Small intestine (tissue), 7 donors: ENCODE measurements at regions not wholly inside any gene's neighbourhood (a gene's known extent, or its start where the extent isn't known, plus 50 kb on each side); places are given as distances from the start of the nearest gene placed in this dataset.

Experiments
- DNase-seq, 2 donors: peaks; one replicate each; pipeline versions ENCODE4 v3.0.0 to v3.0.0-alpha.2; 2013
- FAIRE-seq: peaks from 2 replicates; lab custom pipeline; 2012; peaks lifted over from hg19 to GRCh38; lab: Jason Lieb, UNC
- H3K27ac ChIP-seq, 3 donors: one replicate each; pipeline ENCODE4 v1.5.1; 2013; ENCODE audit warnings: low read length in 2 of 3, mild to moderate bottlenecking in 2 of 3, control low read depth in 1 of 3, inconsistent platforms in 1 of 3, low read depth in 1 of 3, moderate library complexity in 1 of 3
- H3K27me3 ChIP-seq, 3 donors: one replicate each; pipeline ENCODE4 v1.6.1; 2013; ENCODE audit warnings: low read length in 3 of 3, inconsistent platforms in 1 of 3; ENCODE audit not compliant: control insufficient read depth in 3 of 3, insufficient read depth in 3 of 3
- H3K36me3 ChIP-seq, 3 donors: one replicate each; pipeline ENCODE4 v1.6.1; 2013; ENCODE audit warnings: low read length in 3 of 3, inconsistent platforms in 1 of 3, low read depth in 1 of 3, mild to moderate bottlenecking in 1 of 3, moderate library complexity in 1 of 3; ENCODE audit not compliant: control insufficient read depth in 3 of 3, insufficient read depth in 2 of 3
- H3K4me1 ChIP-seq, 3 donors: one replicate each; pipeline ENCODE4 v1.6.1; 2013; ENCODE audit warnings: low read length in 2 of 3, inconsistent platforms in 1 of 3, low read depth in 1 of 3, mild to moderate bottlenecking in 1 of 3, moderate library complexity in 1 of 3; ENCODE audit not compliant: control insufficient read depth in 3 of 3, insufficient read depth in 2 of 3
- H3K4me3 ChIP-seq, 3 donors: one replicate each; pipeline ENCODE4 v1.5.1; 2013; ENCODE audit warnings: low read length in 3 of 3, control low read depth in 1 of 3, inconsistent platforms in 1 of 3, low read depth in 1 of 3, mild to moderate bottlenecking in 1 of 3, moderate library complexity in 1 of 3
- H3K9me3 ChIP-seq, 2 donors: one replicate each; pipeline ENCODE4 v1.6.1; 2013; ENCODE audit warnings: low read depth in 1 of 2, low read length in 1 of 2; ENCODE audit not compliant: control insufficient read depth in 2 of 2, insufficient read depth in 1 of 2
- WGBS, 3 donors: extraction: QIAGEN DNeasy Blood & Tissue Kit; methylation state at CpG; one replicate each; pipeline ENCODE4 v1.1.7; 2013; 5-methylcytosine and 5-hydroxymethylcytosine counted together
- donor health status: healthy with polysubstance abuse.
- donor health status: control.
- donor health status: control.
- donor health status: Bipolar disorder and iron deficiency.
- donor health status: healthy.

DNA sequence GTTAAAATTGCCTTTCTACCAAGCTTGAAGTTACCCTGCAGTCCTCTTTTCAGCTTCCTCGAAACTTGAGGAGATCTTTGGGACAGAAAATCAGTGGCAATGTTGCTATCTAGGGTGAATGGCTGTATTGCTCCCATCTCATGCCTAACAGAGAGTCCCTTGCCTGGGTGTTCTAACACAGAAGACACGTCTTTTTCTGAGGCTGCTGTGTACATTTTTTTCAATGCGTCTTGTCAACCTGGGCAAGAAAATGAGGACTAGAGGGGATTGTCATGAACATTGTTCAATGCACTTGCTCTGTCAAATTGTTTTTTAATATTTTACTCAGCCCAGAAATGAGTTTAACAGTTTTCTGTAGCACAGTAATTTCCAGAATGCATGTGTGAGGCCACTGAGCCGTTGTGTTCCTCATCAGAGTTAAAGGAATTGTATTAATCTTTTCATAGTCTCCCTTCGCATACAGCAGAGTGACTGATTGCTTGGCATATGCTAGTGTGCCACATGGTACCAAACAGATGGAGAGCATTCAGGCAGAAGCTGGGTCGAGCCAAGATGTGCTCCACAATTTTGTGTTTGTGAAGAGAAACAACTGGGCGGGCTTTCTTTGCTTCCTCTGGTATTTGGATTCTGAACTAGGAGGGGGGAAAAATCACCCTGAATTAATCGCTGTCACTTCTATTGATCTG is 86.0 kb downstream of the CASP12 start:
- no peaks in the 10 kb centered on the region for H3K27me3 ChIP-seq
- H3K27ac ChIP-seq, result no peak overlapping the region
- H3K36me3 ChIP-seq, result no peaks in the 10 kb centered on the region
- no peak overlapping the region for H3K4me3 ChIP-seq
- 77 to 78% (median 77%) methylated on average over 8 of the region's 8 CpGs for WGBS, 3 donors
- no peaks in the 10 kb centered on the region for H3K9me3 ChIP-seq
- DNase-seq (no peak), FAIRE-seq (no peak)
- H3K4me1 ChIP-seq, result no peaks in the 10 kb centered on the region

DNA sequence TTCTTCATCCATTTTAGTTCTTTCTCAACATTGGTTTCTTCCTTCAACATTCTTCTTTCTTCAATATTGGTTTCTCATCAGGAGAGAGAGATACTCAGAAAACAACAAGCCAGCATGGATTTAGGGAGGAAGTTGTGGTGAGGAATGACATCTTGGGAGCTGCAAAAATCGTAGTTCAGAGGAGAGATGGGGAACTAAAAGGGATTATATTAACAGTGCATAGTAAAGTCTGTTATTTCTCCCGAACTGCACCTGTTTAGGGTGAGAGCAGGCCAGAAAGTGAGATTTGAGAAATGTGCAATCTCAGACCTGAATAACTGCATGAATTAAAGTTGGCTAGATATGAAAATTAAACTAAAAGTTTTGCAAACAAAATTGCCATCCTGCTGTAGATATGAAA is 94.5 kb downstream of the CASP12 start:
- FAIRE-seq, result no peak

DNA sequence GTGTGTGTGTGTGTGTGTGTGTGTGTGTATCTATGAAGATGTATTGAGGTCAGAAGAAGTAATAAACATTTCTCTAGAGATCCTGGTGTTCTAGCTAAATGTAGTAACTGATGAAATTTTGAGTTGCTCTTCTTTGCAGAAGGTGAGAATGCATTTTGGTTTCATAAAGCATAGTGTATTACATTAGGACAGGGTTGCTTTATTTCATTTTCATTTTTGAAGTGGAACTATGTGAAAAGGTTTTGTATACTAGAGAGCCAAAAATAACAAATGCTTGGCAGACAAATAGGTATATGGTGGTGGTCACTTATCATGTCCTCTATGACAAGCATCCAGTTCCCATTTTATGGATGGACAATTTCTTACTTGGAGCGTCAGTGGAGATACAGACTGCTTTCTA is 99.0 kb downstream of the CASP12 start:
- no peak for FAIRE-seq
- WGBS, 3 donors, result 87 to 95% (median 88%) methylated on average over 1 of the region's 1 CpG

More for the DNA sequence above, 94.5 kb downstream of the CASP12 start:
- H3K27me3 ChIP-seq, result no peaks in the 10 kb centered on the region
- H3K27ac ChIP-seq, result no peak overlapping the region
- no peaks in the 10 kb centered on the region for H3K9me3 ChIP-seq
- WGBS, 3 donors, result 70 to 75% (median 71%) methylated on average over 2 of the region's 2 CpGs
- DNase-seq, result no peak
- no peaks in the 10 kb centered on the region for H3K36me3 ChIP-seq
- no peak overlapping the region for H3K4me3 ChIP-seq
- peaks cover 0 to 4% (median 0%) of the 10 kb centered on the region in 3 donors for H3K4me1 ChIP-seq

DNA sequence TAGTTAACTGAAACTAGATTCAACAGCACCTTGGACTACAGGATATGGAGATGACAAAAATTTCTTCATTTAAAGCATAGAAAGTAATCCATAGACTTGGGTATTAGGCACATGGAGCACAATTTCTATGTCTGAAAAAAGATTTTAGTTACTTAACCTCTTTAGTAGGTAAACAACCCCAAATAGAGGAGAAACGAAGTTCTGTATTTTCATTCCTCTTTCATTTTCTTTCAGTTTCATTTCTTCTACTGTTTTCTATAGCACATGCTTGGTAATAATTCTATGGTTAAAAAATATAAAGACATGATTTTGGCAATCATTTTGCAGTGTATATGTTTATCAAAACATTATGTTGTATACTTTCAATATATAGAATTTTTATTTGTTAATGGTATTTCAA is 99.5 kb downstream of the CASP12 start:
- WGBS, 3 donors, result 7 to 15% (median 14%) methylated on average over 1 of the region's 1 CpG
- H3K4me3 ChIP-seq, result no peak overlapping the region
- H3K27ac ChIP-seq, result no peak overlapping the region
- DNase-seq (peak in 1 of 2 donors; percentile 5), FAIRE-seq (peak; percentile 75)
- H3K9me3 ChIP-seq, result peaks cover 0 to 3% of the 10 kb centered on the region in 2 donors
- H3K27me3 ChIP-seq, result no peaks in the 10 kb centered on the region
- H3K4me1 ChIP-seq, result peaks cover 0 to 4% (median 0%) of the 10 kb centered on the region in 3 donors
- no peaks in the 10 kb centered on the region for H3K36me3 ChIP-seq

More for the DNA sequence above, 99.0 kb downstream of the CASP12 start:
- peak in 1 of 2 donors; percentile 2 for DNase-seq
- no peak overlapping the region for H3K4me3 ChIP-seq
- H3K9me3 ChIP-seq, result peaks cover 0 to 3% of the 10 kb centered on the region in 2 donors
- H3K27ac ChIP-seq, result peak overlapping the region in 1 of 3 donors; percentile 65
- peaks cover 0 to 4% (median 0%) of the 10 kb centered on the region in 3 donors for H3K4me1 ChIP-seq
- no peaks in the 10 kb centered on the region for H3K27me3 ChIP-seq
- no peaks in the 10 kb centered on the region for H3K36me3 ChIP-seq

DNA sequence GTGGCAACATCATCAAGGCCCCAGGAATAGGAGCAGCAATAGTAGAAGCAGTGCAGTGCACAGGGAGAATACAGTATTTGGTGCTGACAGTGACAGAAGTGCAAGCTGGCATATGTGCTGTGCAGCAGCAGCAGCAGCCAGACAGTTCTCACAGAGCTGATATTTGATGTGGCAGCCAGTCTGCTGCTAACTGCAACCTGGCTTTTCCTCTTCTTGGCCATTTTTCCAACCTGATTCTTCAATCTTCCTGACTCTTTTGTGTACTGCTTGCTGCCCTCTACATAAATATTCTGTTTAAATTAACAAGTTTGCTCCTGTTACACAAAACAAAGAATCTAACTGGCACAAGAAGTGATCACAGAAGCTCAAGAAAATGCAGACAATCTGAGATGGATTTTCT is 102.0 kb downstream of the CASP12 start:
- Histone ChIP-seq H3K9me3 (peaks cover 0 to 3% of the 10 kb centered on the region in 2 donors), H3K4me3 (no peak overlapping the region), H3K27ac (no peak overlapping the region), H3K4me1 (peaks cover 0 to 4% (median 0%) of the 10 kb centered on the region in 3 donors), H3K27me3 (no peaks in the 10 kb centered on the region), H3K36me3 (no peaks in the 10 kb centered on the region)
- no peak for FAIRE-seq
- no peak for DNase-seq

DNA sequence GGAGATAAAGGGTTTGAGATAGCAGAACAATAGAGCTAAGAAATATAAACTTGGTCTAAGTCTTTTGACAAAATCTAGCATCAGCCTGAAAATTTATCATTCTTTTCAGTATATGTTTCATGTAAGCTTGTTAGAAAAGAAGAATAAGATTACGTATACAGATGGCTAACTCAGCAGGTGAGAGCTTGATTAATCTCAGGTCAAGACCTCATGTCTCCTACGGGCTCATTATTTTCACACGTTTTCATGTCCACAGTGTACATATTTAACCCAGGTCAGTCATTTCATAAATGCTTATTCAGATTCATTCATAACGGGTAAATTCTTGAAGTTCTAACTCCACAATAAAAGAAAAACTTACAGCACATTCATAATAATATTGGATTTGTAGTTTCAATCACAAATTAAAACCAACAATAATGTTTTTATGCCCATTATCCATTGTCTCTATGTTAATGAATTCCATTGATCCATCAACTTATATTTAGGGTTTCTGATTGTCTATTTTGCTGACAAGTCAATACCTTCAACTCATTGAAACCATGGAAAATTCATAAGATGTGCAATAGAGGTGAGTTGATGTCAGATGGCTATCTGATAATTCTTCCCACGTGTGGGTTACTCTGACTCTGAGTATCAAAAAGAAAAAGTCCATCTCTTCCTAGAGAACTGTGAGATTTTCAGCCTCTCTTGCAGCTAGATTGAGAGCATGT is 102.6 kb downstream of the CASP12 start:
- Histone ChIP-seq H3K36me3 (no peaks in the 10 kb centered on the region), H3K27me3 (no peaks in the 10 kb centered on the region), H3K27ac (no peak overlapping the region), H3K9me3 (peaks cover 0 to 3% of the 10 kb centered on the region in 2 donors), H3K4me1 (peaks cover 0 to 4% (median 0%) of the 10 kb centered on the region in 3 donors), H3K4me3 (no peak overlapping the region)
- FAIRE-seq, result no peak
- no peak for DNase-seq
- 91 to 94% (median 93%) methylated on average over 5 of the region's 5 CpGs for WGBS, 3 donors

DNA sequence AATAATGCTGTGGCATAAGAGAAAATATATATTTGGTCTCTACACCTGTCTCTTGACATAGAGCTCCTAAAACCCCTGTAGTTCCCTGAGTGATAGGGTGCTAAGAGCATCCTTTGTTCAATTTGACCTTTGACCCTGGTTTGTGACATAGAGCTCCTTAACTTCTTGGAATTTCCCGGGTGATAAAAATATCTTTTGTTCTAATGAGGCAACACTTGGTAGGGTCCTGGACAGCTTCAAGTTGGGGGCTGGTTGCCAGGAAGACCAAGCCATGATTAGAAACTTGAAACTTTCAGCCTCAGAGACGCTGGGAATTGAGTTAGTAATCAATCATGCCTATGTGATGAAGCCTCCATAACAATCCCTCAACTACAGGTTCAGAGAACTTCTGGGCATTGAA is 105.4 kb downstream of the CASP12 start:
- H3K4me3 ChIP-seq, result no peak overlapping the region
- FAIRE-seq (no peak), DNase-seq (no peak)
- no peaks in the 10 kb centered on the region for H3K27me3 ChIP-seq
- no peak overlapping the region for H3K27ac ChIP-seq
- WGBS, 3 donors, result 18 to 52% (median 35%) methylated on average over 2 of the region's 2 CpGs
- H3K36me3 ChIP-seq, result no peaks in the 10 kb centered on the region
- H3K4me1 ChIP-seq, result no peaks in the 10 kb centered on the region
- H3K9me3 ChIP-seq, result peaks cover 0 to 3% of the 10 kb centered on the region in 2 donors

DNA sequence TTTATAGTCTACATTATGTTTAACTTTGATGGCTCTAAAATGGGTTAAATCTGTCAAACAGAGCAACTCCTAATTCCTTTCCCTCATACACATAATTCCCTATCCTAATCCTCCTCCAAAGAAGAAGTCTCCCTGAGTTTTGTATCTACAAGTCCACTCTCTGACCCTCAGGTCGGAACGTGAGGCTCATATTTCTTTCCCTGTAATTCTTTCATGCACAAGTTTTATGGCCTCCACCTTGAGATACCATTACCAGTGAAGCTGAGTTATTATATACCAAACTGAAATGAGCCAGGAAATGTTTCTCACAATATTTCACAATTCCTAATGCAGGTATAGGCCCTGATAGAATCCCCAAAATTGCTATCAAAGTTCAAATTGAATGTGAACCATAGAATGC is 106.4 kb downstream of the CASP12 start:
- H3K27me3 ChIP-seq, result no peaks in the 10 kb centered on the region
- 34 to 70% (median 60%) methylated on average over 2 of the region's 2 CpGs for WGBS, 3 donors
- no peaks in the 10 kb centered on the region for H3K4me1 ChIP-seq
- H3K4me3 ChIP-seq, result no peak overlapping the region
- DNase-seq (peak in 1 of 2 donors; percentile 42), FAIRE-seq (no peak)
- H3K9me3 ChIP-seq, result peaks cover 0 to 3% of the 10 kb centered on the region in 2 donors
- H3K27ac ChIP-seq, result no peak overlapping the region
- H3K36me3 ChIP-seq, result no peaks in the 10 kb centered on the region
